SK-MEL-5 (cell line): ENCODE measurements at regions not wholly inside any gene's neighbourhood (a gene's known extent, or its start where the extent isn't known, plus 50 kb on each side); places are given as distances from the start of the nearest gene placed in this dataset.

Experiments
- DNase-seq: peaks from one replicate; pipeline ENCODE4 v3.0.0-alpha.2; 2016; ENCODE audit warnings: low read depth, low spot score
- in situ Hi-C: cut with HindIII; loops from 2 replicates; pipeline ENCODE4 v1.10.0; 2016; ENCODE audit warnings: low sequenced_read_pairs, high pct_unique_total_duplicates, low pct_unique_long_range_greater_than_20kb

DNA sequence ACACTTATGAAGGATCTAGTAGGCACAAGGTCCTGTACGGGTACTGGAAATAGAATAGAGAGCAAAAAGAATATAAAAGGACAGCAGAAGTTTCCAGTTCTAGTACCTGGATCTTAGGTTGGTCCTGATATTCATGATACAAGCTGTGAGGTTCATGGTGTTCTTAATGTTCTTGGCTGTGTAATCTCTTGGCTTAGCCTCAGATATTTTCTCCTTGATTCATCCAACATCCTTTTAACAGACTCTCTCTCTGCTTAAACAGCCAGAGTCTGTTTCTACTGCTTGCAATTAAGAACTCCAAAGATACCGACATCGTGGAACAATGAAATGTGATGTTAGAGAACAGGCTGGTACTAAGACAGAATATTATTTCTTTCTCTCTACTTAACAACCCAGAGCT, 49.9 kb downstream of the CNTN3 start:
- in situ Hi-C loops, result no loop called here
- no peak for DNase-seq

DNA sequence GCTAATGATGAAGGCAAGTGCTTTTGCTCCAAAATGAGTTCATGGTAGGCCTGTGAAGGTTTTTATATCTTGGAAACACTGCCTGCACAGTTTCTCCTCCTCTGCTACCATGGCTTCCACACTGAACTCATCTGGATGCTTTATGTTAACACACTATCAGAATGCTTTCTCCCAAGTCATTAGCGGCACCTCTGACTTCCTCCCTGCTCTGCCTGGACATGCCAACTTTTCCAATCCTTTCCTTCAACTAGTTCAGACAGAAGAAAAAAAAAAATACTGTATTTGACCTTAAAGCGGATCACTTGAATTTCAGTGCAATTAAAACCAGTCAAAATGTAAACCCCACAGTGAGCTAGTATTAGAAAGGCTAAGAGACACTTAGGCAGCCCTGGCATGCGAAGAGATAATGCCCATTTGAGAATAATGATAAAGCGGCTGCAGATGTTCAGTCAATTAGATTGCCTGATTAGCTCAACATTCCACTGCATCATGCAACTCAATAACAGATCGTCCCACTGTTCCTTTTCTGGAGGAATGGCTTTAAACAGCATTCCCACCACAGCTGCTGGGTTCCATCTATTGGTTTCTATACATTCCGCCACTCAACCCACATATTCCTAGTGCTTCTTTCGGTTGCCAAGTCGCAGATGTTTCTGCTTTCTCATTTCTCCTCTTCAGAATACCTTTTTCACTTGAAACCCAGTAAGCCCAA, 51.7 kb downstream of the CNTN3 start:
- in situ Hi-C loops, result no loop called here

DNA sequence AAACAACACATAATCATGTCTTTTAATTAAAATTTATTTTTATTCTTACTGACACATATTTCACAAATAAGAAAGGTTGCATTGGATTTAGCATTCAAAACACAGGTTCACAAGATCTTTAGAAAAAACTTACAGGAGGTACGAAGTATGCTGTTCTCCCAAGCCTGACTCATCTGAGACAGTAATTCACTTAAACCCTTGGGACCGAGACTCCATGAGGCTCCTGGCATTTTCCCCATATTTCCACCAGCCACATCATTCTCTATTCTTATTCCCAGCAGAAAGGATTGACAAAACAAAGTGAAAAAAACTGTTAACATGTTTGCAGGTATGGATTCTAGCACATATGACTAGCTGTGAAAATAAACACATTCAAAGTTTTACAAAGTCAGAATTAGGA, 52.6 kb downstream of the CNTN3 start:
- DNase-seq, result no peak
- in situ Hi-C loops, result no loop called here

More for the DNA sequence above, 51.7 kb downstream of the CNTN3 start:
- no peak for DNase-seq

DNA sequence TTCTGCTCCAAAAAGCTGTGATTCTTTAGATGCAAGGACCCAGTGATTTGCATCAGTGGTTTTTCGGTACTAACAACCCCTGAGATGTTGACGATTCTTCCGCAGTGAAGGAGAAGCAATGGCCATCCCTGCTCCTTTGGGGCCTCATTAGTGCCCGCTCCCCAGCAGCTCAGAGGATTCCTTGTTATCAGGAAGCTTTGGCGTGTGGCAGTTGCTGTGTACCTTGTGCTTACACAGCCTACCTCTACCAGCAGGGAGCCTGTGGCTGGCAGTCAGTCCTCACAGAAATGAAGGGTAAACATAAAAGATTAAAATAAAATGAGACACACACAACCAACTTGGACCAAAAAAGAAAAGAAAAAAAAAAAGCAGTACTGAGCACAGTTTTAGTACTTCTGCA, 55.2 kb downstream of the CNTN3 start:
- DNase-seq, result no peak

DNA sequence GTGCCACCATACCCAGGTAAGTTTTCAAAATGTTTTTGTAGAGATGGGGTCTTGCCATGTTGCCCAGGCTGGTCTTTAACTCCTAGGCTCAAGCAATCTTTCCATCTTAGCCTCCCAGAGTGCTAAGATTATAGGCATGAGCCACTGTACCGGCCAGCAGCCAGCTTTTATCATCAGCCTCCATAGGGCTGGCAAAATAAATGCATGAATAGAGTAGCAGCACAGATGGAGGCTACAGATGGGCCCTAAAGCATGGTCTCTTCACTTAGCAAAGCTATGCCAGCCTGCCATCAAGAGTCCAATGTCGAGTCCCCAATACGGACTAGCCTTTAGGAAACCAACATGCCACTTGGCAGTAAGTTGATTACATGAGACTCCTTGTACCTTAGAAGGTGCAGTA, 63.8 kb downstream of the CNTN3 start:
- in situ Hi-C loops, result no loop called here
- DNase-seq, result no peak

More for the DNA sequence above, 55.2 kb downstream of the CNTN3 start:
- in situ Hi-C loops, result no loop called here

DNA sequence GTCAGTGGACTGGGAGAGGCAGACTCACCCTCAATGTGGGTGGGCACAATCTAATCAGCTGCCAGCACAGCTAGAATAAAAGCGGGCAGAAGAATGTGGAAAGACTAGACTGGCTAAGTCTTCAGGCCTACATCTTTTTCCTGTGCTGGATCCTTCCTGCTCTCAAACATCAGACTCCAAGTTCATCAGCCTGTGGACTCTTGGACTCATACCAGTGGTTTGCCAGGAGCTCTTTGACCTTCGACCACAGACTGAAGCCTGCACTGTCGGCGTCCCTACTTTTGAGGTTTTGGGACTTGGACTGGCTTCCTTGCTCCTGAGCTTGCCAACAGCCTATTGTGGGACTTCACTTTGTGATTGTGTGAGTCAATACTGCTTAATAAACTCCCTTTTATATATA, 68.0 kb downstream of the CNTN3 start:
- in situ Hi-C loops, result no loop called here
- DNase-seq, result no peak

DNA sequence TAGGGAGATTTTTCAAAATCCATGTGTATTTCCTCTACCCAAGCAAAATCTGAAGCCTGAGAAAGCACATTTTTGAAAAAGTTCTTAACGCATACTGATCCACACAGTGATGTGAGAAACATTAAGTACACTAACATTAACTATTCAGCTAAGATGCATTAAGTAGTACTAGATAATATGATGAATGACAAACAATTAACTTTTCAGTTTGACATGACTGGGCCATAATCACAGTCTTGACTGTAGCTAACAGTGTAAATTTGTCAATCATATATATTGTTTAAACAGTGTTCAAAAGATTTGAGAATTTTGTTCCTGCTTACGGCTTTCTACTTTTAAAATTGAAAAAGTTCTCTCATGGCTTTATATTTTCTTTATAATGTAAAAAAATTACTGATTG, 72.0 kb downstream of the CNTN3 start:
- in situ Hi-C loops, result no loop called here
- DNase-seq, result no peak

DNA sequence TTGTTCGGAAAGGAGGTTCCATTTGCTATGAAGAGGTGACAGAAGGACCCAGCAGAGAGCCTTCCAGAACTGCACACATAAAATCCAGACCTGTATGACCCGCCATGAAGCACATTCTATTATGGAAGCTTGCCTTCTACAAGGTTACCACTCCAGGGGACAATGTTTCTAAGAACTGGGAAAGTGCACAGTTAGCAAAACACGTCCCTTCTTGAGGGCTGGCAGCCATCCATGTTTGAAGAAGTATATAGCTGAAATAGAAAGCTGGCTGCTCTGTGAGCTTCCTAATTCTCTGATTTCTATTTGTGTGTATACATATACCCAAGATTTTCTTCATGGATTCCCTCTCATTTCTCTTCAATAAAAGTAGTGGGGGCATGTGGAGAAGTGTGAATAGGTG, 74.6 kb downstream of the CNTN3 start:
- in situ Hi-C loops, result no loop called here

DNA sequence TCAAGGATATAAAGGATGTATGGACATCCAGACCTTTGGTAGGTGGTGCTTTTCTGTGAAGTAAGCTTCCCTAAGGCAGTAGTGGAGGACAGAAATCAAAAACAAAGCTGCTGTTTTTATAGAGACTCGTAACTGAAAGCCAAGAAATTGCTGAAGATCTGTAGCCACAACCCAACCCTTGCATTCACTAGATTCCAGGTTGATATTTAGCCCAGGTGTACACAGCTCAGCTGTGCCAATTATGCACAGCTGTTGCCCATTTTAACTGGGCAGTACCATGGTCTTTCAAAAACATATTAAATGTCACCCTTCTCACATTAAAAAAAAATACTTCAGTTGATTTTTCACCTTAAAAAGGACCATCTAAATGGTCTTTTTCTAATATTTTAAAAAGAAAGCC, 75.8 kb downstream of the CNTN3 start:
- in situ Hi-C loops, result no loop called here

More for the DNA sequence above, 74.6 kb downstream of the CNTN3 start:
- DNase-seq, result no peak

DNA sequence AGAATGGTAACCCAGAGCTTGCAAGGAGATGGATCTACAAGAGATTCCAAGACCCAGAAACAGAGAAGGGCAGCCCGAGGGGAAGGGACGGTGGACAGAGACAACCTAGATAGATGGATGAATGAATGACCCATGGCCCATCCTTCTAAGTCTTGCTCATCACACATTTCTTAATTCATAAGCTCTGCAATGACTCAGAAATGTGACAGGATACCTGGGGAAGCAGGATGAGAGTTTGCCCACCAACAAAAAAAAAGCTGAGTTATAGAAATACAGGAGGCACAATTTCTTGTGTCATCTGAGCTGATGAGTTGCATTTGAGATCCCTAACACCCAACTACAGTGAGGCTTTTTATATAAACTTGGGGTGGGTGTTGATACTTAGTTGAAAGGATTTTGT, 76.6 kb downstream of the CNTN3 start:
- in situ Hi-C loops, result no loop called here
- no peak for DNase-seq

More for the DNA sequence above, 75.8 kb downstream of the CNTN3 start:
- DNase-seq, result no peak

DNA sequence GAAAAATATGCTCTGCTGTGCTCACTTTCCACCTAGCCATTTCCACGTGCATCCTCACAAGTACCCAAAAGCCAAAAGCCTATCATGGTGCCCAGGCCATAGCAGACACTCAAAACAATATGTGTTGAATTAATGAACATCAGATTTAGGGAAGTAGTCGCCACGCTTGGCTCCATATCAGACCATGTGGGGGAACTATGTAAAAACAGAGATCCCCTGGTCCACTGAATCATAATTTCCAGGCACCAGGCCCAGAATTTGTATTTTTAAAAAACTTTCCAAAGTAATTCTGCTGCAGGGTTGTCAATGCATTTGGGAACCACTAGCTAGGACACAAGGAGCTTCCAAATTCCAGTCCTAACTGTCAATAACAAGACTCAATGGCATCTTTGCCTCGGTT, 77.3 kb downstream of the CNTN3 start:
- in situ Hi-C loops, result no loop called here
- DNase-seq, result no peak

DNA sequence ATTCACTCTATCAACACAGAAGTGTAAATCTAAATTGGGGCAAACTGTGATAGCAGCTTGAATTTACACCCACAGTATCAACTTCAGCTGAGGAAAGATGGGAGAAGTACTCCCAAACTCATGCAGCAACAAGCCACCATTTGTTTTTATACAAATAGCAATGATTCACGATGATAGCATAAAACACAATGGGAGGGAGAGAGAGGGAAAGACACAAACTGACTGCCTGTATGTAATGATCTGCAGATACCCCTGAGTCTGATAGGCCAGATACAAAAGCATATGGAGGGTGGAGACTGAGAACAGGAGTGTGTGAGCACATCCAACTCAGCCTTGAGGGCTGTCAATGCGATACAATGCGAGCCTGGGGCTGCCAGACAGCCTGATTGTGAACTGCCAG, 79.2 kb downstream of the CNTN3 start:
- in situ Hi-C loops, result no loop called here
- no peak for DNase-seq

DNA sequence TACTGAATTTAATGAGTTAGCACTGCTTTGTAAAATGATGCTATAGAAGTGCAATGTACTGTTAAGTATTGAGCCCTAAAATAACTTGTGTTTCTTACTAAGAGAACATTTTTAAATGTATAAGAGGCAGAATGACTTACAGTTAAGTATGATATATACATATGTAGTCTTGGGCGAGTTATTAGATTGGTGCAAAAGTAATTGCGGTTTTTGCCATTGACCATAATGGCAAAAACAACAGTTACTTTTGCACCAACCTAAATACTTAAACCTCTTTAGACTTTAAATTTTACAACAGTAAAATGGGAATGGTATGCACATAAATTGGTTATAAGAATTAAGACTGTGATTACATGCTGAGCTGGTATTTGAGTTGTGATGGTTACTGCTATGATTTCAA, 79.8 kb downstream of the CNTN3 start:
- DNase-seq, result no peak
- in situ Hi-C loops, result no loop called here

DNA sequence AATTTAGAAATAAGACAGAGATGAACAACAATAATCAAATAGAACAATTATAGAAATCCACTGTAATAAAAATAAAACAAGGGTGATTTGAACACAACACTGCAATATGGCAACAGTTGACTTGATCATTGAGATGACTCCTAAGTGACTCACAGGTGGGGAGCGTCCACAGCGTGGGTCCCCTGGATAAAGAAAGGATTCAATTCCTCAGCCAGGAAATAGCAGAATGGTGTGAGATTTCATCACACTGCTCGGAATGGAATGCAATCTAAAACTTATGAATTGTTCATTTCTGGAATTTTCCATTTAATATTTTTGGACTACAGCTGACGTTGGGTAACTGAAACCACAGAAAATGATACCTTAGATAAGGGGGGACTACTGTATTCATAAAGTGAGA, 82.0 kb downstream of the CNTN3 start:
- no peak for DNase-seq
- in situ Hi-C loops, result no loop called here

DNA sequence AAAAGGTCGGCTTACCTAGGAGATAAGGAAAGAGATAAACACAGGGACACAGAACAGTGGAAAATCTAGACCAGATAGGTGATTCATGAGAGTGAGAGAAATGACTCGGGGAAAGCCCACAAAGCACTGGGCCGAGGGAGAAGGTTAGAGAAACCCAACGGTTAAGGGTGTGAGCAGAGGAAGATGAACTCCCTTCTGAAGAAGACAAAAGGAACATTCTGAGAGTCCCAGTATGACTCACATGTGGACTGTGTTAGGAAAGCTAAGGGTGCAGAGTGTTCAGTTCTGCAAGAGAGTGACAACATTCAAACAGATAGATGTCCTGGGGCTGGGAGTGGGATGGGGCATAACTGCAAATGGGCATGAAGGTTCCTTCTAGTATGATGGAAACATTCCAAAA, 83.0 kb downstream of the CNTN3 start:
- DNase-seq, result no peak
- in situ Hi-C loops, result no loop called here

DNA sequence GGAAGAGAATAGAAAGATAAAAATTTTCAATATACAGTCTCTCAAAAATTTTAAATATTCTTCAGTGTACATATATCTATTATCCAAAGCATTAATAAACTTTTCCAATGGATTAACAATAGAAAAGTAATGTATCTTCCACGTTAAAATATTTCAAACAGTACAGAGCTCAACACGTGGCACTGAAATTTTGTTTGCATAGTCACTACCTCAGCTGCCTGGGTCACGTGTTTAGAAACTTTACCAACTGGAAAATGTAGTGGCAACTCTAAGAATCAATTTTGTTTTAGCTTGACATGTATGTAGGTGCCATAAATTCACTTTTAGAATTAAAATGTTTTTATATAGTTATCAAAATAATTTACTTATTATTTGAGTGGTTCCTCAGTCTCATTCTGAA, 85.3 kb downstream of the CNTN3 start:
- no peak for DNase-seq
- in situ Hi-C loops, result no loop called here

DNA sequence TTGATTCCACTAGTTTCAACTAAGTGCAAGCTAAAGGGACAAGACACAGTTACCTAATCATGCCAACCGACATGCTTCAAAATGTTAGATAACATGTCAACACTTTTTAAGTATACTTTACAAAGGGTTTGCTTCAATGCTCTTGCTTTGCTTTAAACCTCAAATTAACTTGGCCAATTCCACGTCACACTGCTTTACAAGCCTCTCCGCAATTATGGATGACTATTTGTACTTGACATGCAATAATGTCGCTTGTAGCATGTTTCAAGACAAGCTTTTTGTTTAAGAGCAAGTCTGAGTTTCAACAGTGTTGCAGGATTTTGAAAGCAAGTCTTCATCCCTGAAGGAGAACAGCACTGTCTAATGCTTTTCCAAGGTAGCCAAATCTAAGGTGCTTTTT, 86.9 kb downstream of the CNTN3 start:
- DNase-seq, result no peak
- in situ Hi-C loops, result no loop called here

DNA sequence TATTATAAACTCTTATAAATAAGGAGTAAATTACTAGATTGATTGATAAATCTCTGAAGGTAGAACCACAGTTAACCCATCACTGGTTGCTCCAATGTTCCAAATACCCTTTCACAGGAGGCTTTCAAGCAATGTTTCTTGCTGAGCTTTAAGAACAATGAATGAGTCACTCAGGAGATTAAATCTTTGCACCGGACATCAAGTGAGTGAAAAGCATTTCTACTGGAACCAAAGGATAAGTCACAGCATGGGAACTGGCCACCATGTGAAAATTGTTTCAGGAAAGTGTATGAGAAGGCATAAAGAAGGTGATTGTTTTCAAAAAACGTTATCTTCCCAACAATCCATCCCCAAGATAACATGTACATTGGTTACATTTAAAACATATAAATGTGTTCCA, 90.6 kb downstream of the CNTN3 start:
- in situ Hi-C loops, result no loop called here
- DNase-seq, result no peak

DNA sequence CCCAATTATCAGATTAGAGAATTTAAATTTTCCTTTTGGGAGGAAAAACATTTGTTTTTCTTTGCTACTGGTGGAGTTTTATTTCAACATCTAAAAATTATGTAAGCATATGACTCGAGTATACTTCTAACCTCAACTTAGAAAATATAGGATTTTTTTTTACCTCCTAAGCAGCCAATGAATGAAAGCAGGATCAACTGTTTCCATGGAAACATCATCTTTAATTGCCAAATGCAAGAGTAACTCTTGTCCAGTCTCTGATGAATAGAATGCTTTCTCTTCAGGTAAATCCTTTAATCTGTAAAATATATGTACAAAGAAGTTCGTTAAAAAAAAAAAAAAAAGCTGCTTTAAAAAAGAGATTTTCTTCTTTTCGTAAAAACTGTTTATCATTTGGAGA, 93.6 kb downstream of the CNTN3 start:
- no peak for DNase-seq
- in situ Hi-C loops, result no loop called here

DNA sequence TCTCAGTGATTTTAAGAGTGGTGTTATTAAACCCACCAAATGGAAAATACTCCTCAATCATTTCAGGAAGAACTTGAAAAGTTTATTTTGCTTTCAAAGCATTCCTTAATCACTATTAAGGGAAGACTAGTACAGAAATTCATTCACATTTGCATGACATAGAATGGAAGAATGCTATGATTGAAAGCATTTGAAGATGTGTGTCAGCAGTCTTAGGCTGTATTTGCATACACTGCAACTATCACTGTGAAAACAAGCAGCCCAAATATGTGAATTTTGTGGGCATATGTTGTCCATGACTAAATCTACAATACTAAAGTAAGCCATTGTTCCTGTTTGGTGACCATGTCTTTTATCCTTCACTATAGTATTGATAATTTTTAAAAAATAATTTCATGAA, 95.8 kb downstream of the CNTN3 start:
- no peak for DNase-seq
- in situ Hi-C loops, result no loop called here
